Endothelial cell of umbilical vein (primary cell): ENCODE measurements at regions not wholly inside any gene's neighbourhood (a gene's known extent, or its start where the extent isn't known, plus 50 kb on each side); places are given as distances from the start of the nearest gene placed in this dataset.

Experiments
- BruUV-seq: library from RNA; stranded (reverse); fragments of 400-500 nt; replicated peaks from 2 replicates; lab custom pipeline; 2021; lab: Mats Ljungman, UMichigan
- CTCF ChIA-PET: fragments of 300-600, 350-600 bp; sonication (Branson Sonifier 250); formaldehyde crosslinking; loops from one replicate; lab custom pipeline; 2021; ENCODE audit warnings: antibody characterized with exemption, inconsistent platforms; lab: Charles Lee
- POLR2A ChIA-PET: fragments of 300-600, 350-600 bp; sonication (Branson Sonifier 250); formaldehyde crosslinking; loops from one replicate; lab custom pipeline; 2021; ENCODE audit warnings: antibody characterized with exemption, inconsistent platforms; lab: Charles Lee
- DNase-seq: peaks from one replicate; pipeline ENCODE4 v3.0.0-alpha.2; 2011; ENCODE audit warnings: low read depth, low spot score
- FAIRE-seq: peaks from 2 replicates; lab custom pipeline; 2011; peaks lifted over from hg19 to GRCh38; lab: Jason Lieb, UNC
- H2AFZ ChIP-seq: 2 replicates; pipeline ENCODE4 v1.6.0; 2012; ENCODE audit warnings: low read depth, low read length, control low read depth, inconsistent platforms
- H3K27ac ChIP-seq: 2 replicates; pipeline ENCODE4 v1.5.1; 2011; ENCODE audit warnings: low read depth, mild to moderate bottlenecking, control low read depth, low read length, moderate library complexity; ENCODE audit not compliant: insufficient read depth
- H3K27me3 ChIP-seq, 2 experiments: 2 replicates each; pipeline versions ENCODE4 v1.6.0 to v1.6.1; 2011; ENCODE audit warnings: low read length in 2 of 2, mixed read lengths in 1 of 2; ENCODE audit not compliant: control insufficient read depth in 2 of 2, insufficient read depth in 2 of 2
- H3K36me3 ChIP-seq, 2 experiments: 2 replicates in 1 of 2; 3 replicates in 1 of 2; pipeline ENCODE4 v1.5.1; 2011; ENCODE audit warnings: low read length in 2 of 2, mild to moderate bottlenecking in 1 of 2, moderate library complexity in 1 of 2; ENCODE audit not compliant: control insufficient read depth in 2 of 2, insufficient read depth in 2 of 2; ENCODE audit errors: extremely low read depth in 1 of 2
- H3K4me1 ChIP-seq: 3 replicates; pipeline ENCODE4 v1.5.1; 2011; ENCODE audit warnings: mild to moderate bottlenecking, low read length; ENCODE audit not compliant: control insufficient read depth, insufficient read depth; ENCODE audit errors: extremely low read depth
- H3K4me2 ChIP-seq: 2 replicates; pipeline ENCODE4 v1.6.1; 2011; ENCODE audit warnings: low read length, control low read depth, mixed read lengths; ENCODE audit not compliant: insufficient read depth
- H3K4me3 ChIP-seq, 3 experiments: fragments of 200-600 bp in 1 of 3; sonication (generic), shearing (Covaris generic) in 1 of 3; replicated peaks in 1 of 3; 2 replicates each; pipeline ENCODE4 v1.5.1; 2011 to 2016; ENCODE audit warnings: control low read depth in 3 of 3, low read length in 3 of 3, mild to moderate bottlenecking in 2 of 3, inconsistent platforms in 1 of 3, low read depth in 1 of 3, moderate library complexity in 1 of 3; ENCODE audit not compliant: insufficient read depth in 1 of 3
- H3K79me2 ChIP-seq: 2 replicates; pipeline ENCODE4 v1.6.0; 2012; ENCODE audit warnings: low read length, inconsistent platforms; ENCODE audit not compliant: control insufficient read depth, insufficient read depth
- H3K9ac ChIP-seq: replicated peaks from 2 replicates; pipeline ENCODE3; 2011; ENCODE audit warnings: low read length, control low read depth; ENCODE audit not compliant: insufficient read depth; ENCODE audit errors: extremely low read depth
- H3K9me1 ChIP-seq: replicated peaks from 3 replicates; pipeline ENCODE4 v1.6.0; 2011; ENCODE audit warnings: mild to moderate bottlenecking, low read length; ENCODE audit not compliant: control insufficient read depth, insufficient read depth; ENCODE audit errors: extremely low read depth
- H3K9me3 ChIP-seq: replicated peaks from 2 replicates; pipeline ENCODE4 v1.5.1; 2012; ENCODE audit warnings: low read length, inconsistent platforms; ENCODE audit not compliant: control insufficient read depth, insufficient read depth
- H4K20me1 ChIP-seq: replicated peaks from 2 replicates; pipeline ENCODE3; 2011; ENCODE audit warnings: mild to moderate bottlenecking, low read length; ENCODE audit not compliant: control insufficient read depth, insufficient read depth; ENCODE audit errors: extremely low read depth
- FOS ChIP-seq: IDR thresholded peaks from 2 replicates; pipeline ENCODE4 v1.6.1; 2011; ENCODE audit warnings: mild to moderate bottlenecking, low read length, moderate library complexity, borderline replicate concordance; ENCODE audit not compliant: insufficient read depth
- GATA2 ChIP-seq: IDR thresholded peaks from 2 replicates; pipeline ENCODE4 v1.7.0; 2011; ENCODE audit warnings: low read depth, mild to moderate bottlenecking, moderate library complexity, mixed read lengths, low read length; ENCODE audit not compliant: insufficient read length, insufficient read depth
- MYC ChIP-seq: IDR thresholded peaks from one replicate; pipeline ENCODE4 v1.6.1; 2011; ENCODE audit warnings: mild to moderate bottlenecking, low read depth, low read length
- dilution Hi-C: fragments of 300-500 bp; cut with MboI; formaldehyde crosslinking; loops from one replicate; pipeline ENCODE4 v1.15.0; 2019; ENCODE audit warnings: low sequenced_read_pairs; ENCODE audit not compliant: extremely low pct_ligation_motif_present
- intact Hi-C: fragments of 100-400 bp; cut with micrococcal nuclease; formaldehyde crosslinking; loops from one replicate; pipeline ENCODE4 v1.10.0; 2022

- Histone ChIP-seq H3K27me3 (no peaks in the 10 kb centered on the region), H3K4me1 (peaks cover 12% of the 10 kb centered on the region), H3K36me3 (no peaks in the 10 kb centered on the region), H3K79me2 (no peaks in the 10 kb centered on the region), H3K27ac (no peak overlapping the region), H3K9me3 (no peaks in the 10 kb centered on the region), H4K20me1 (no peaks in the 10 kb centered on the region), H3K9me1 (no peaks in the 10 kb centered on the region), H3K4me2 (no peak overlapping the region), H2AFZ (no peak overlapping the region), H3K9ac (no peak overlapping the region), H3K4me3 (no peak overlapping the region)
- dilution Hi-C loops (no loop called here), intact Hi-C loops (no loop called here)
- FAIRE-seq (peak; percentile 67), DNase-seq (peak; percentile 52)
- TF ChIP-seq FOS (peak; percentile 50), GATA2 (peak; percentile 64), MYC (no peak)
- ChIA-PET POLR2A (interaction anchor here (0.7 kb wide), 1 partner anchor 13 kb away, joined by 4 read pairs; no protein-coding TSS in a partner anchor), CTCF (interaction anchor here (1.0 to 1.9 kb wide), 2 partner anchors 13 to 65 kb away, joined by 3 to 4 read pairs; no protein-coding TSS in a partner anchor)
- no TSS peak for BruUV-seq
Observed at GRCh38 chr1:115530407-115530806, 111.4 kb upstream of the VANGL1 start.

GRCh38 chr1:115529216-115529897, 112.4 kb upstream of the VANGL1 start:
- no peak overlapping the region for H3K4me2 ChIP-seq
- TF ChIP-seq FOS: no peak
- peak; percentile 38 for TF ChIP-seq GATA2
- H3K9me1 ChIP-seq: no peaks in the 10 kb centered on the region
- intact Hi-C loops: no loop called here
- H3K27ac ChIP-seq: no peak overlapping the region
- H3K4me3 ChIP-seq: no peak overlapping the region
- ChIA-PET CTCF (interaction anchor here (1.1 to 1.2 kb wide), 3 partner anchors 18 to 387 kb away, joined by 3 to 4 read pairs (median 3); no protein-coding TSS in a partner anchor), POLR2A (no interaction called here)
- no peak overlapping the region for H2AFZ ChIP-seq
- H4K20me1 ChIP-seq: no peaks in the 10 kb centered on the region
- H3K9me3 ChIP-seq: no peaks in the 10 kb centered on the region
- H3K36me3 ChIP-seq: no peaks in the 10 kb centered on the region
- peaks cover 15% of the 10 kb centered on the region for H3K4me1 ChIP-seq
- dilution Hi-C loops: no loop called here
- no TSS peak for BruUV-seq
- no peak overlapping the region for H3K9ac ChIP-seq
- H3K79me2 ChIP-seq: no peaks in the 10 kb centered on the region
- no peaks in the 10 kb centered on the region for H3K27me3 ChIP-seq
- FAIRE-seq: no peak
- no peak for DNase-seq
